Tongue (tissue), 1 donor: ENCODE measurements at regions not wholly inside any gene's neighbourhood (a gene's known extent, or its start where the extent isn't known, plus 50 kb on each side); places are given as distances from the start of the nearest gene placed in this dataset.
"Not testable (repeated sequence)": the region's sequence is repeated elsewhere in the genome, so short reads cannot be mapped to it uniquely, and the experiment has no call there.

Source experiments
- DNase-seq: peaks from one replicate; pipeline ENCODE4 v3.0.0-alpha.2; 2015

DNA sequence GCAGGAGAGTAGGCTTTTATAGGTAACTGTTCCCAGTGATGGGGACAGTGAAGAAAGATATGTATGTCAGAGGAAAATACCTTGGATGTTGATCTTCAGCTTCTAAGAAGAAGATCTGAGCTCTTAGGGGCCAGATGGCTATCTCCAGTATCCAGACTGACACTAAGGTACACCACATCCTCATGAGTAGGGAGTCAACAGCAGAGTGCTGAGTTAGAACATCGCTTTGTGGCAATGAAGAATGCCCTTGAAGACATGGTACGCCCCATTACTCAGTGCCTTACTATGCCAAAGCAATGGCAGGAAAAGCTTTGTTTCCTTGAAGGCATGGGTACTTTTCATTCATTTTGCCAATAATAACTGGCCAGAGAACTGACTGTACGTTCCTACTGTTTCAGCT lies 263.7 kb downstream of the CEMIP2 start:
- no peak for DNase-seq

DNA sequence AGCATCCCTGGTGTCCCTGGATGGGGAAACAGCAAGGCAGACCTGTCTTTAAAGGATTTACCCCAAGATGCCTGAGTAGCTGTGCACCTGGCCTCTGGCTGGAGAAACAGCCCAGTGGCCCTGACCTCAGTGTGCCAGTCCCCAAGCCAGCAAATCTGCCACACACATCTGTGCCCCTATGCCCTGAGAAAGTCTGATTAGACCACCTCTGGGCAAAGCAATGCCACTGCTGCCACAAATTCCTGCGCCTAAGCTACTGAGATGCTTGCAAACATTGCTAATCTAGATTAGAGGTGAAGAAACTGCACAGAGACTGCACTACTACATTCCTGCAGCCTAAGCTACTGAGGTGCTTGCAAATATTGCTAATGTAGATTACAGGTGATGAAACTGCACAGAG lies 269.6 kb downstream of the CEMIP2 start:
- DNase-seq: no peak

DNA sequence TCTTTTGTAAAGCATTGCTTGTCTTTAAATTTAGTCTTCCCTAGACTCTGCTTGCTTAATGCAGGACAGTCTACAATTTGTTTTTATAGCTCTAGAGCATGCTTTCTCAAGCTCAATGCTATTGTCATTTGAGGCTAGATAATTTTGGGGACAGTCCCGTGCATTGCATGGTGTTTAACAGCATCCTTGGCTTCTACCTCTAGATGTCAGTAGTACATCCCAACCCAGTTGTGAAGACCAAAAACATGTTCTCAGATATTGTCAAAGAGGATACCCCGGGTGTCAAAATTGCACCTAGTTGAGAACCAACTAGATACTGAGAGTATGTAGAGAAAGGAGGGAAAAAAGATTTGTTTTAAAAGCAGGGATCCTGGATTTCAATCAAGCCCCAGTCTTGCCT lies 277.5 kb downstream of the CEMIP2 start:
- DNase-seq: no peak

DNA sequence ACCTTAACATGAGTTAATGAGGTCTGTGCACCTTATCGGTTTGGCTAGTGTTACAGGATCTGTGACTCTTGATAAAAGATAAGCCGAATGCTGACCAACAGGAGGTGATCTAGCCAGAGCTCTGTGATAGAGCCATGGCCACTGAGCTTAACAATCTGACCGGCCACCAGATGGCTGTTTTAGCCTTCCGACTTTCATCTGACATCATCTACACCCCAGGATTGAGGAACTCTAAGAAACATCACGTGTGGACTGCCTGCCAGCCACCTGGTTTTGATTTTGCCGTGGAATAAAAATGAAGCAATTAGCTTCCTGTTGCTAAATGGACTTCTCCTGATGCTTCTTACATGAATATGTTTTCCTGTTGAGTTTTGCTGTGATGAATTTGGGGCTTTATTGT lies 281.3 kb downstream of the CEMIP2 start:
- DNase-seq: peak; percentile 51

DNA sequence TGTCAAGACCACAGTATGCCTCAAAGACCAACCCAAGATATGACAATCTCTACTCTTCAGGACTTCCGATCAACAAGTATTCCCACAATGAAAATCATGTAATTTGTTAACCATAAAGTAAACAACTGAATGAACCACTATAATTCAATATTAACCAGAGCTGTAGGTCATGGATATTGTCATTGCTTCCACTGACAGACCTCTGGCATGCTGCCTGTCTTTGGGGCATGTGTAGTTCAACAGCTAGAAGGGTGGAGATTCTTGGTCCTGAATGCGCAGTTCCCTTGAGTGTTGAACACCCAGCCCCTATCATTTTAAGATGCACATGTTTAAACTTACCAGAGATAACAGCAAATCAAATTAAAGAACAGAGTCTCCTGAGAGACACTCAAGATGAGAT lies 283.0 kb downstream of the CEMIP2 start:
- no peak for DNase-seq

DNA sequence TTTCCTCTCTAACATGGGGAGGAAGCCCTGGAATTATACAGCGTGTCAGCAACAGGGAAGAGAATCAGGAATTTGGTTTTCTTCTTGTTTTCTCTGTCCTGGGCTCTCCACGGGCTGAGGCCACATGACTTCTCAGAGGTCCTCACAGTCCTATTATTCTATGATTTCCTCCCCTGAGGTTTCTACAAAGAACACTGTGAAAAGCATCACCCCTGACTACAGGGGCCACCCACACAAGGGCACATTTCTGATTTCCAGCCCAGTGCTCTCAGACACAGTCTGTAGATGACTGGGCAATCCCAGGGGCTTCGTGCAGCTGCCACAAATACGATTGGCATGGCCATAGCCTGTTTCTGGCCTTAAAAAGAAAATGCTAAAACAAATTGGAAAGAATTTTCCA lies 284.9 kb downstream of the CEMIP2 start:
- no peak for DNase-seq

DNA sequence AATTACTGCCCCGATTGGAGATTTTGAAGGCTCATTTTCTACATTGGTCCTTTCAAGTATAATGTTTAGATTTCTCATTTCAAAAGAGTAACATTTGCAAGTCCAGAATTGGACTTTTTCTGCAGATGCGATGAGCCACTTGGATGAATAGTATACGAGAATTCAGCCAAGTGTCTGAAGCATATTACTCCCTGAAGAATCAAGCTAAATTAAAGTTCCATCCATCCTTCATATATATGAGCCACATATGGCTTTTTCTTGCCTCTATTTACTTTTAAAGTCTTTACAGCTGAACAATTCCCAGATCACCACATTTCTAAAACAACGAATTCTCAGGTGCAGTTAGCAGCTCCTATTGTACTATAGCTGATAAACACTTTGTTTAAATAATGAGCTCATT lies 288.7 kb downstream of the CEMIP2 start:
- peak; percentile 5 for DNase-seq

DNA sequence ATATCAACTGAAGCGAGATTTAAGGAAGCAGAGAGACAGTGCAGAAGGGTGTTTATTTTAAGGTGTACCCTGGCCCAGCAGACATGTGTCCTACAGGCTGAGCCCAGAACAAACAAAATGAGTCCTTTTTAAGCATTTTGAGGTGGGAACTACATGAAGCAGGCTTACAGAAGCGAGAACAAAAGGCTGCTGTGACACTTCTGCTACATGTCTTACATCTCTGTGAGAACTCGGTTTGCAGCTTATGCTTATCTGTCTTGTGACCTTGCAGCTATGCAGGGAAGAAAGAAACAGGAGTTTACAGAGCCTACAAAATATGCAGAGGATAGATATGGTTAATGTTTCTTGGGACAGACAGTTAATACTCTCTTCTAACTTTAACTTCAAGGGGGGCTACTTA lies 295.9 kb downstream of the CEMIP2 start:
- no peak for DNase-seq

DNA sequence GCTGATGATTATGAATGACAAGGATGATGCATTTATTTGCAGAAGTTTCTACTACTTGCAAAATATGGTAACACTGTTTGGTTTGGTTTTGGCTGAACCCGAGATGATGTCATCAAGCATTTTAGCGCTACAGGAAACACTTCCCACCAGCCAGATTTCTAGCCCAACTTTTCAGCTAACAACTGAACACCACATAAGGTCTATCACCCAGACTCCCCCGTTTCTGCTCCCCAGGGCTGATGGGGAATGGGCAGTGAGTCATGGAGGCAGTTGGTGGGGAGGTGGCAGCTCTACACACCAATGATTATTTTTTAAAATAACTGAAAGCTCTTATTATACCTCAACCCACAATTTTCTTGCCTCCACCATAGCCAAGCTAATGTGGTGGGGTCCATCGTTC lies 302.9 kb downstream of the CEMIP2 start:
- DNase-seq: no peak

DNA sequence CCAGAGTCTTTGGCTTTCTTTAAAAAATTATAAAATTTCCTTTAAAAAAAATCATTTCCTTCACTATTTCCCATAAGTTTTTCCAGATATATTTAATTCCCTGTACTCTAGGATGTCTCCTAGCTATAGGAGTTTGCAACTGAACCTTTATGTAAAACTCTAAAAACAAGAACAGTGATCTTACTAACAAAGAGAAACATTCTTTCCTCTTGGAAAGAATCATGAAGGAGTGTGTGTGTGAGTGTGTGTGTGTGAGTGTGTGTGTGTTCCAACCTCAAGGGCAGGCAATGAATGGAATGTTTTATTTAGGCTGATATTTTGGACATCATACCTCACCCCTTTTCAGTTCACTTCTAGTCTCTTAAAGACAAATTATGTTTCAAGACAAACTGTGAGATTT lies 309.2 kb downstream of the CEMIP2 start:
- no peak for DNase-seq

DNA sequence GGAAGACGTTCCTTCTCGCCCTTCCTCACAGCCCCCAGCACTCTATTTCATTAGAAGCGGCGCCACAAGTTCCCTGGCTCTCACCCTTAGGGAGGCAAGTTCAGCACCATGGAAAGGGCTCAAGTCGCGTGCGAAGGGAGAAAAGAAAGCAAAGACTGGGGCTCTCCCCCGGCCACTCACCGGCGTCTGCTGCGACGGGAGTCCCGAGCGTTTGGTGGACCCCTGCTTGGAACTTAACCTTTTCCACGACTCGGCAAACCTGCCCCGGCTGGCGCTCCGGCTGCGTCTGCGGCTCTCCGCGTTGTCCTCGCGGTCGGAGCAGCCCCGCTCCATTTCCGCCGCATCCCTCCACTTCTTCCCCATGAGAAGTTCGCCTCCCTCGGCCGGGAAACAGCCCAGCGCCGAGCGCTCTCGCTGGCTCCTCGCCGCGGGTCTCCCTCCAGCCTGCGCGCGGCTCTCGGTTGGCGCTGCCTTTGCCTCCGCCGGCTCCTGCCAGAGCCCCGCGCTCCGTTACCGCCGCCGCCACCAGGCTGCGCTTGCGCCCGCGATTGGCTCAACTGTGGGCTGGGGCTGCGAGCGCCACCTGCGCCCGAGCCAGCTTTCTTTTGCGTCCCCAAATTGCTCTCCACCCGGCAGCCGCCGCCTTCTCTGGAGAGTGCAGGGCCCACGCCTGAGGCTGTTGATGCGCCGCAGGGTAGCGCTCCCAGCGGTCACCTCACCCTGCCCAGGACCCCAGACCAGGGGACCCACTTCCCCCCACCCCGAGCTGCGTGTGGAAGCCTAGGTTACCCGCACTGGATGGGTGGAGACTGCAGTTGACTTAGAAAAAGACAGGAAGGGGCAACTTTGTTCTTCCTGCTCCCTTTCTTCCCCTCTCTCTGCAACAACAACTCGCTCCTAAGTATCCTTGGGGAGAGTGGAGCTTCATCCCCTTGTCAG lies 321.6 kb downstream of the CEMIP2 start:
- DNase-seq: peak; percentile 95

DNA sequence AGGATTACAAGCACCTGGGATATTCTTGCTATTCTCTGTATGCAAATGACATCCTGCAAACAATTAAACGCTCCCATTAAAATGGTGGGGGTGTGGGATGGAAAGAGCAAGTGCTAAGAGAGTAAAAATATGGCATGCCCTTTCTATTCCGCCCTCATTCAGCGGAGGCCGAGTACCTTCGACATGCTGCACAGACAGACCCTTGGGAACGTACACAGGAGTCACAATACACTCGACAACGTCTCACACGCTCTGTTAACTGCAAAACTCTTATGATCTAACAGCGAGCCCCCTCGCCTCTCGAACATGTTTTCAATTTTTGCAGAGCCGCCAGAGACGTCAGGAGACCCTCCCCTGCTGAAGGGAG lies 322.2 kb downstream of the CEMIP2 start:
- no peak for DNase-seq

DNA sequence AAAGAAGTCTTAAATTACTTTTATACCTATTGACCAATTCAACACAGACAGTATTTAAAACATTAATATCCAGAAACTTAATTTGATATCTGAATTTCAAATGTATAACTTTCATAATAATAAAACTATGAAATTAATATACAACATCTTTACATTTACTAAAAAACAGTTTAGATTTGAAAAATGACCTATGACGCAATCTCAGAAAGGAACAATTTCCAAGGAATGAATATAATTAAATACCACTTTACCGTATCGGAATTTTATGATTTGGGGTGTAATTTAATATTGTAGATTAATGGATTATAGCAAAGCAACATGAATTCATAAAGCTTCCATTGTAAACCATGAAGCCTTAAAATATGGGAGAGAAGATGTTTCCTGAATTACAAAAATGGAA lies 321.5 kb upstream of the TRPM3 start:
- no peak for DNase-seq

DNA sequence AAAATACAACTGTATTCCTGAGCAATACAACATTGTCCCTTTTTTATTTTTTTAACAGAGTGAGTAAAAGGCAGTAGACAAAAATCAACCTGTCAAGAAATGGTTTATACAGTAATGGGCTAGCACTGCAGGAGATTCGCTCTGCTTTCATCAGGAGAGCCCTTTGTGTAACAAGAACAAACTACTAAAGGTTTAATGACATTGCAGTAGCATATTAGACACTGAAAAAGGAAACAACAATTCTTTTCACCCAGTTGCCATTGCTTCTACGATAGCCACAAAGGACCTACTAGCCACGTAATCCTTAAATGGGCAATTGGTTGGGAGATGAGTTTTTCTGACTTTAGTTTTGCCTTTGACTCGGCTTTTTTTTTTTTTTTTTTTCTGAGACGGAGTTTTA lies 319.8 kb upstream of the TRPM3 start:
- no peak for DNase-seq

DNA sequence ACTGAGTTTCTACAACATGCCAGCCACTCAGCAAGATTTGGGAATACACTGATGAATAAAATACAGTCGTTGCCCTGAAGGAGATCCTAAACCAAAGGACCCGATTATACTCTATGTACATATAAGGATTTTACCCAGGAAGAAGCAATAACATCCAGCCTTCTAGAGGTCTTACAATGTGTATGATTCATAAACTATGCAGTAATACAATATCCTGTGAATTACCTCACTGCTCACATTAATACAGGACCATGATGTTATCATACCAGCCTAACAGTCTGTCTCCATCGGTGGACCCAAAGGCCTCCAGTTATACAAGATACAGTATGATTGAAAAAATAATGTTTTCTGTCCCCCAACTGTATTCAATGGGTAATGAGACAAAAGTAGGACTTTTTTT lies 310.5 kb upstream of the TRPM3 start:
- no peak for DNase-seq

DNA sequence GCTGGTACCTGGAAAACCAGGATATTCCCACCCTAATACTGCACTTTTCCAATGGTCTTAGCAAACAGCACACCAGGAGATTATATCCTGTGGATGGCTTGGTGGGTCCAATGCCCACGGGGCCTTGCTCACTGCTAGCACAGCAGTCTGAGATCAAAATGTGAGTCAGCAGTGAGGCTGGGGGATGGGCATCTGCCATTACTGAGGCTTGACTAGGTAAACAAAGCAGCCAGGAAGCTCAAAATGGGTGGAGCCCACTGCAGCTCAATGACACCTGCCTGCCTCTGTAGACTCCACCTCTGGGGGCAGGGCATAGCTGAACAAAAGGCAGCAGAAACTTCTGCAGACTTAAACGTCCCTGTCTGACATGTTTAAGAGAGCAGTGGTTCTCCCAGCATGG lies 285.9 kb upstream of the TRPM3 start:
- not testable (repeated sequence) for DNase-seq

DNA sequence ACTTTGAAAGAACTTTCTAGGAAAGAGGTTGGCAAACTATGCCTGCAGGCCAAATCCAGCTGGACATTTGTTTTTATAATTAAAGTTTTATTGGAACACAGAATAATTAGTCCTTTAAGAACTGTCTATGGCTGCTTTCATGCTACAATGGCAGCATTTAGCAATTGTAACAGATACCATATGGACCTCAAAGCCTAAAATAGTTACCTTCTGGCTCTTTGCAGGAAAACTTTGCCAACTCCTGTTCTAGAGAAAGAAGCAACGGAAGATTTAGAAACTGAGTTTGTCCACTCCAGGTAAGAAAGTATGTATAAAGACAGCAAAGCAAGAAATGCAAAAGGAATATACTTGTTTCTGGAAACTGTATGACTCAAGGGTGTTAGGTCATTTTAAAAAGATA lies 281.7 kb upstream of the TRPM3 start:
- DNase-seq: no peak

DNA sequence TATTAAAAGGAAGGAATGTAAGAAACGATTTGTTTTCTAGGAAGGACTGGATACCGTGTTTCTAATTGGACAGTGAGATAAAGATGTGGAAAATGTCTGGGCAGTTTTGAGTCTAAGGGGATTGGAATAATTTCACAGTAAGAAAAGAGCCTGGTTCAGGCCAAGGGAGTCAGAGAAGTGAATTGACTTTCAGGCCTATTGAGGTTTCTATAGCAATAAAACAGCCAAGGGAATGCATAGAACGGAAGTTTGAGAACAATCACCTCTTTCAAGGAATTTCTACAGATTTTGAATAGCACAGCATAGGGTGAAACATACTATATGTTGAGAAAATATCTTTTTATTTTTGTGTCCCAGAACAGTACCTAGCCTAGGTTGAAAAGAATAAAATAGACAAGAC lies 271.6 kb upstream of the TRPM3 start:
- DNase-seq: no peak

DNA sequence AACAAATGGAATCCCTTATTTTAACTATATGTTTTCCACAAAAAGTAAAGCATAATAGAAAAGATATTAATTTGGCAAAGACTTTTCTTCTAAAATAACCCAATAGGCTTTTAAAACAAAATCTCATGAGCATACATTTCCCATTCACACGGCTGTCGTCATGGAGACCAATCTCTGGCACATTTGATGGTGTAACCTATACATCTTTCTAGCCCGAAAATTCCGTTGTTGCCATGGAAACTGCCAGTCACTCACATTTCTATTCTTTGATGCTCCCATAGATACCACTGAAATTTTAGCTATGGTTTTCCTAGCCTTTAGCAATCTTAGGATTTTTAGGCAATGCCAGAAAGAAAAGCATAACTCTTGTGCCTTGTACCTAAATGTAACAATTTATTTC lies 262.9 kb upstream of the TRPM3 start:
- DNase-seq: peak; percentile 14

DNA sequence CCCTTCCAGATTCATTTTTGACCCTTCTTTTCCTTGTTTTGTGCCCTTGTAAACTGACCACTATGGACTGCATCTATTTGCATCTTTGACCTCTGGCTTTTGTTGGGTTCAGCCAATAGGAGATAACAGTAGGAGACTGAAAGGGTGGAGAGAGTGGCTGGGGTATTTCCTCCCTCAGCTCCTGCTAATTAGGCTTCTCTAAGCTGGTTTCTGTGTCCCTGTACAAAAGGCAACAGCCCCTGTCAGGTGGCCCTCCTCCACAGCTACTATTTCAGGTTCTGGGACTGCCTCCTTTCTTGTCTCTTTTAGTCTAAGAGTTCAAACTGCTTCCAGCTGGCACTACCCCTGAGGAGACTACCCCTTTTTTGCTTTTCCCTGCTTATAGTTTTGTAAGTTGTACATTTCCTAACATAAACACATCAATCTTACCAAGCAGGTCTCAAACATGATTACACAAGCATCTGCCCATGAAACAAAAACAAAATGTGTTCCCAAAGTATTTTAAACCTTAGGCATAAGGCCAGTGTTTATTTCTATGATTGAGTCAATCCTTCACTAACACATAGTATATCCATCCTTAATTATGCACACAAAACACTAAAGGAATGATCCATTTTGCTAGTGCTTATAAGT lies 262.0 kb upstream of the TRPM3 start:
- DNase-seq: peak; percentile 3

DNA sequence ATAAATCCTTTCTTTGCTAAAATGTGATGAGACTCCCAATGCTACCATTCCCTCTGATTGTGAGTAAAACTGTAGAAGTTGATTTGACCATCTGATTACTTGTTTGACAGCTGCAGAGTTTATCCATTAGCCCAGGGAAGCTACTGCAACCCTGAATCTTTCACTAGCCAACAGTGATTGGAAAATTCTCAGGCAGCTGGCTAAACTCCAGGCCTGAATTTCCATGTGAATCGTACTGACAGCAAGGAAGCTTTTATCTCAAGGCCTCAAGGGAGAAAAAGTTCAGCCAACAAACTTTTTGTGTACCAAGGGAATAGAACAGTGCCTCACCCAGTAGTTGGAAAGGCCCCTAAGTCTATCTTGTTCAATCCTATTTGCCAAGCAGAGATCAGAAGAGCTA lies 246.7 kb upstream of the TRPM3 start:
- no peak for DNase-seq

DNA sequence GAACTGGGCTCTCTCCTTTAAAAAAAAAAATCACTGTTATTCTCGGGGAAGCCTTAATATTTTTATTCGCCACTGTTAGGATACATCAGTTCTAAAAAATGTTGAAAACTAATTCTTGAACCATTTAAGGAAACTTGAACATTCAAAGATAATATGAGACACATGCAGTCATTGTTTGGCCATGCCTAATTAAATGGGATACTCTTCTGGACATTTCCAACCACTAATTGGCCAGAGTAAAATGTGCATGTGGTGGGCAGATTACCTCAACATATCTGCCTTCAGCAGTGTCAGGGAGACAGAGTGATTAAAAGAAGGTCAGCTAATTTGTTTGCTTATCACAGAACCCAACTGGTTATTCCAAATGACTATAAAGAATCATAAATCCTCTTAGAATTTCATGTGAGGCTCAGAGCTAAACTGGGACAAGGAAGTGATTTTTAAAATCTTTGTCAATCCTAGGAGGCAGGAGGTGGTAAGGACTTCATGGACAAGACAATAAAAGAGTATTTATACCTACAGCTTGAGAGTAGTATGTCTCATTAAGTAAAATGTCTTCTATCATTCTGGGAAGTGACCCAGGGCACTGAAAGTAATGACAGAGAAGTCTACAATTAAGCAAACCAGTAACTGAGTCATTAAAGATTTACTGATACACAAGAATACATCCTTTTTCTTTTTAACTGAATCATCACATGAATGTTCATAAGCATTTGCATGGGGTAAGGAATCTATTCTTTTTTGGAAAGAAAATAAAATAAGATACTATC lies 242.9 kb upstream of the TRPM3 start:
- DNase-seq: no peak

DNA sequence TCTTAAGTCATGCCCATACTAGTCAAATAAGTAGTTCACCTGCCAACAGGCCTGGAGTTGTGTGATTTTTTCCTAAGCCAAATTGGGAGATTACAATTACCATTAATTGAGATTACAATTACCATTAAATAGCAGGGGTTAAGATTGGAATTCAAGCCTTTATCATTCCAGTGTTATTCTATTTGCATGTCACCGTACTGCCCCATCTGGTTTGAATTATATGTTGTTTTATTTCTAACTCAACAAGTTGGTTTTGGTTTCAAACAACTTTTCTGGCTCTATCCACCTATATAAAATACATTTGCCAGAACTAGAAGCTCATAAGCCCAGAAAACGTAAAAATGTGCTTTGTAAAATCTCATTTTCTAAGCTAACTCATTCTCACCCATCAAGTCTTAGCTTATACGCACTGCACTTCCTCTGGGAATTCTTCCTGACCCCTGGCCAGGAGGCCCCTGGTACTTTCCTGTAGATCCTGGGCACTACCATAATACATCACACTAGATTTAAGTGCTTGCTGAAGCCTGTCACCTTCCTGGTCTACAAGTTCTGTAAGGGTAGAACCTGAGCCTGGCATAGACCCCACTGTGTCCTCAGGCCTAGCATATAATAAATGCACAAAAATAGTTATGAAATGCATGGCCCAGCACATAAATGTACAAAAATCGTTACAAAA lies 242.0 kb upstream of the TRPM3 start:
- no peak for DNase-seq
